Endothelial cell of umbilical vein (primary cell): ENCODE measurements at regions not wholly inside any gene's neighbourhood (a gene's known extent, or its start where the extent isn't known, plus 50 kb on each side); places are given as distances from the start of the nearest gene placed in this dataset.

Source experiments
- BruUV-seq: library from RNA; stranded (reverse); fragments of 400-500 nt; replicated peaks from 2 replicates; lab custom pipeline; 2021; lab: Mats Ljungman, UMichigan
- CTCF ChIA-PET: fragments of 300-600, 350-600 bp; sonication (Branson Sonifier 250); formaldehyde crosslinking; loops from one replicate; lab custom pipeline; 2021; ENCODE audit warnings: antibody characterized with exemption, inconsistent platforms; lab: Charles Lee
- POLR2A ChIA-PET: fragments of 300-600, 350-600 bp; sonication (Branson Sonifier 250); formaldehyde crosslinking; loops from one replicate; lab custom pipeline; 2021; ENCODE audit warnings: antibody characterized with exemption, inconsistent platforms; lab: Charles Lee
- DNase-seq: peaks from one replicate; pipeline ENCODE4 v3.0.0-alpha.2; 2011; ENCODE audit warnings: low read depth, low spot score
- FAIRE-seq: peaks from 2 replicates; lab custom pipeline; 2011; peaks lifted over from hg19 to GRCh38; lab: Jason Lieb, UNC
- H2AFZ ChIP-seq: 2 replicates; pipeline ENCODE4 v1.6.0; 2012; ENCODE audit warnings: low read depth, low read length, control low read depth, inconsistent platforms
- H3K27ac ChIP-seq: 2 replicates; pipeline ENCODE4 v1.5.1; 2011; ENCODE audit warnings: low read depth, mild to moderate bottlenecking, control low read depth, low read length, moderate library complexity; ENCODE audit not compliant: insufficient read depth
- H3K27me3 ChIP-seq, 2 experiments: 2 replicates each; pipeline versions ENCODE4 v1.6.0 to v1.6.1; 2011; ENCODE audit warnings: low read length in 2 of 2, mixed read lengths in 1 of 2; ENCODE audit not compliant: control insufficient read depth in 2 of 2, insufficient read depth in 2 of 2
- H3K36me3 ChIP-seq, 2 experiments: 2 replicates in 1 of 2; 3 replicates in 1 of 2; pipeline ENCODE4 v1.5.1; 2011; ENCODE audit warnings: low read length in 2 of 2, mild to moderate bottlenecking in 1 of 2, moderate library complexity in 1 of 2; ENCODE audit not compliant: control insufficient read depth in 2 of 2, insufficient read depth in 2 of 2; ENCODE audit errors: extremely low read depth in 1 of 2
- H3K4me1 ChIP-seq: 3 replicates; pipeline ENCODE4 v1.5.1; 2011; ENCODE audit warnings: mild to moderate bottlenecking, low read length; ENCODE audit not compliant: control insufficient read depth, insufficient read depth; ENCODE audit errors: extremely low read depth
- H3K4me2 ChIP-seq: 2 replicates; pipeline ENCODE4 v1.6.1; 2011; ENCODE audit warnings: low read length, control low read depth, mixed read lengths; ENCODE audit not compliant: insufficient read depth
- H3K4me3 ChIP-seq, 3 experiments: fragments of 200-600 bp in 1 of 3; sonication (generic), shearing (Covaris generic) in 1 of 3; replicated peaks in 1 of 3; 2 replicates each; pipeline ENCODE4 v1.5.1; 2011 to 2016; ENCODE audit warnings: control low read depth in 3 of 3, low read length in 3 of 3, mild to moderate bottlenecking in 2 of 3, inconsistent platforms in 1 of 3, low read depth in 1 of 3, moderate library complexity in 1 of 3; ENCODE audit not compliant: insufficient read depth in 1 of 3
- H3K79me2 ChIP-seq: 2 replicates; pipeline ENCODE4 v1.6.0; 2012; ENCODE audit warnings: low read length, inconsistent platforms; ENCODE audit not compliant: control insufficient read depth, insufficient read depth
- H3K9ac ChIP-seq: replicated peaks from 2 replicates; pipeline ENCODE3; 2011; ENCODE audit warnings: low read length, control low read depth; ENCODE audit not compliant: insufficient read depth; ENCODE audit errors: extremely low read depth
- H3K9me1 ChIP-seq: replicated peaks from 3 replicates; pipeline ENCODE4 v1.6.0; 2011; ENCODE audit warnings: mild to moderate bottlenecking, low read length; ENCODE audit not compliant: control insufficient read depth, insufficient read depth; ENCODE audit errors: extremely low read depth
- H3K9me3 ChIP-seq: replicated peaks from 2 replicates; pipeline ENCODE4 v1.5.1; 2012; ENCODE audit warnings: low read length, inconsistent platforms; ENCODE audit not compliant: control insufficient read depth, insufficient read depth
- H4K20me1 ChIP-seq: replicated peaks from 2 replicates; pipeline ENCODE3; 2011; ENCODE audit warnings: mild to moderate bottlenecking, low read length; ENCODE audit not compliant: control insufficient read depth, insufficient read depth; ENCODE audit errors: extremely low read depth
- EZH2 ChIP-seq: IDR thresholded peaks from 2 replicates; pipeline ENCODE4 v1.6.1; 2012; ENCODE audit warnings: borderline replicate concordance, low read depth, mild to moderate bottlenecking, moderate library complexity, low read length, inconsistent platforms; ENCODE audit not compliant: severe bottlenecking
- FOS ChIP-seq: IDR thresholded peaks from 2 replicates; pipeline ENCODE4 v1.6.1; 2011; ENCODE audit warnings: mild to moderate bottlenecking, low read length, moderate library complexity, borderline replicate concordance; ENCODE audit not compliant: insufficient read depth
- GATA2 ChIP-seq: IDR thresholded peaks from 2 replicates; pipeline ENCODE4 v1.7.0; 2011; ENCODE audit warnings: low read depth, mild to moderate bottlenecking, moderate library complexity, mixed read lengths, low read length; ENCODE audit not compliant: insufficient read length, insufficient read depth
- JUN ChIP-seq: IDR thresholded peaks from 2 replicates; pipeline ENCODE4 v1.6.1; 2011; ENCODE audit warnings: borderline replicate concordance, low read depth; ENCODE audit not compliant: insufficient read length, insufficient read depth
- MYC ChIP-seq: IDR thresholded peaks from one replicate; pipeline ENCODE4 v1.6.1; 2011; ENCODE audit warnings: mild to moderate bottlenecking, low read depth, low read length
- POLR2A ChIP-seq: IDR thresholded peaks from 2 replicates; pipeline ENCODE4 v1.6.1; 2012; ENCODE audit warnings: low read depth, mild to moderate bottlenecking, control low read depth, low read length
- POLR2AphosphoS5 ChIP-seq: IDR thresholded peaks from 2 replicates; pipeline ENCODE4 v1.6.1; 2012; ENCODE audit warnings: low read depth, mild to moderate bottlenecking, control low read depth, low read length, moderate library complexity; ENCODE audit not compliant: insufficient read depth
- dilution Hi-C: fragments of 300-500 bp; cut with MboI; formaldehyde crosslinking; loops from one replicate; pipeline ENCODE4 v1.15.0; 2019; ENCODE audit warnings: low sequenced_read_pairs; ENCODE audit not compliant: extremely low pct_ligation_motif_present
- intact Hi-C: fragments of 100-400 bp; cut with micrococcal nuclease; formaldehyde crosslinking; loops from one replicate; pipeline ENCODE4 v1.10.0; 2022
- TF ChIP-seq, protein P1 (sequence below), 2 donors: IDR thresholded peaks; 1 replicate in 1 of 2; 2 replicates in 1 of 2; pipeline ENCODE4 v1.5.1; 2011; ENCODE audit warnings: low read length in 2 of 2, mild to moderate bottlenecking in 2 of 2, moderate library complexity in 2 of 2, control low read depth in 1 of 2, inconsistent platforms in 1 of 2, low read depth in 1 of 2; ENCODE audit not compliant: insufficient read depth in 1 of 2; ENCODE audit errors: extremely low read depth in 1 of 2
- TF ChIP-seq, protein P2 (sequence below): IDR thresholded peaks from 2 replicates; pipeline ENCODE4 v1.6.1; 2011; ENCODE audit not compliant: insufficient read depth, insufficient read length

DNA sequence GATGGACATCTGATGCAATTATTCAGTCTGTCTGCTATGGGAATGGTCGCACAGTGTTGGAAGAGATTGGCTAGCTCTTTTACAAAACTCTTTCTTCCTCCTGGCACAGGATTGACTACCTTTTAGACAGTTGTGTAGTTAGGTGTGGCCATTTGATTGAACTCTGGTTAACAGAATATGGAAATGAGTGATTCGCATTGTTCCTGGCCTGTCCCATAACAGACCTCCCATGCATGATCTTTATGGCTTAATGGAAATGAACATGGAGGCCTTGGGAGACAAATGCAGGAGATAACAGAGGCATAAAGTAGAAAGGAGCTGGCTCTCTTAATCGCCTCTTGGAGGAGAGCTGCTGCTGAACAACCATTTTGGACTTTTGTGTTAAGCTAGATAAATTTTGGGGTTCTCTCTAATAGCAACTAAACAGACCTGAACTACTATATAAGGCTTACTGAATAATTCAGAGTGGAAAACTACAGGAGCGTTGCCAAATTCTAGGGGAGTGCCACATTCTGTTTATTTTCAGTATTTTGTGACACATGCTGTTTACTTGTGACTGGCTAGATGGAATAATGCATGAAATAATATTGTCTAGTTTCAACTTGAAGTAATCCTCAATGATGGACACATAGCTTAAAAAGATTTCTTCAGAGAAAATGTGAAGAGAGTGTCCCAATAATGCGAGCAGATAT is 357.7 kb upstream of the SGO1 start:
- BruUV-seq, result no TSS peak
- H3K9me1 ChIP-seq, result no peaks in the 10 kb centered on the region
- DNase-seq, result no peak
- POLR2A ChIA-PET, result no interaction called here
- H3K9ac ChIP-seq, result no peak overlapping the region
- no peak overlapping the region for H3K4me2 ChIP-seq
- peaks cover 2% of the 10 kb centered on the region for H3K4me1 ChIP-seq
- no peaks in the 10 kb centered on the region for H3K36me3 ChIP-seq
- H4K20me1 ChIP-seq, result no peaks in the 10 kb centered on the region
- FAIRE-seq, result no peak
- dilution Hi-C loops (no loop called here), intact Hi-C loops (no loop called here)
- no peaks in the 10 kb centered on the region for H3K27me3 ChIP-seq
- H2AFZ ChIP-seq, result no peak overlapping the region
- H3K4me3 ChIP-seq, result no peak overlapping the region
- CTCF ChIA-PET, result interaction anchor here (1.1 kb wide), 1 partner anchor 11 kb away, joined by 3 read pairs; no protein-coding TSS in a partner anchor
- no peaks in the 10 kb centered on the region for H3K9me3 ChIP-seq
- no peaks in the 10 kb centered on the region for H3K79me2 ChIP-seq
- H3K27ac ChIP-seq, result no peak overlapping the region
- TF ChIP-seq, protein P1, sequence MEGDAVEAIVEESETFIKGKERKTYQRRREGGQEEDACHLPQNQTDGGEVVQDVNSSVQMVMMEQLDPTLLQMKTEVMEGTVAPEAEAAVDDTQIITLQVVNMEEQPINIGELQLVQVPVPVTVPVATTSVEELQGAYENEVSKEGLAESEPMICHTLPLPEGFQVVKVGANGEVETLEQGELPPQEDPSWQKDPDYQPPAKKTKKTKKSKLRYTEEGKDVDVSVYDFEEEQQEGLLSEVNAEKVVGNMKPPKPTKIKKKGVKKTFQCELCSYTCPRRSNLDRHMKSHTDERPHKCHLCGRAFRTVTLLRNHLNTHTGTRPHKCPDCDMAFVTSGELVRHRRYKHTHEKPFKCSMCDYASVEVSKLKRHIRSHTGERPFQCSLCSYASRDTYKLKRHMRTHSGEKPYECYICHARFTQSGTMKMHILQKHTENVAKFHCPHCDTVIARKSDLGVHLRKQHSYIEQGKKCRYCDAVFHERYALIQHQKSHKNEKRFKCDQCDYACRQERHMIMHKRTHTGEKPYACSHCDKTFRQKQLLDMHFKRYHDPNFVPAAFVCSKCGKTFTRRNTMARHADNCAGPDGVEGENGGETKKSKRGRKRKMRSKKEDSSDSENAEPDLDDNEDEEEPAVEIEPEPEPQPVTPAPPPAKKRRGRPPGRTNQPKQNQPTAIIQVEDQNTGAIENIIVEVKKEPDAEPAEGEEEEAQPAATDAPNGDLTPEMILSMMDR (IDR thresholded peaks at IDR 0.05; ENCODE audit: extremely low read depth in 1 of 2, insufficient read depth in 1 of 2, low read depth in 1 of 2, low read length in 2 of 2), result no peak
- TF ChIP-seq FOS (no peak), EZH2 (no peak)

DNA sequence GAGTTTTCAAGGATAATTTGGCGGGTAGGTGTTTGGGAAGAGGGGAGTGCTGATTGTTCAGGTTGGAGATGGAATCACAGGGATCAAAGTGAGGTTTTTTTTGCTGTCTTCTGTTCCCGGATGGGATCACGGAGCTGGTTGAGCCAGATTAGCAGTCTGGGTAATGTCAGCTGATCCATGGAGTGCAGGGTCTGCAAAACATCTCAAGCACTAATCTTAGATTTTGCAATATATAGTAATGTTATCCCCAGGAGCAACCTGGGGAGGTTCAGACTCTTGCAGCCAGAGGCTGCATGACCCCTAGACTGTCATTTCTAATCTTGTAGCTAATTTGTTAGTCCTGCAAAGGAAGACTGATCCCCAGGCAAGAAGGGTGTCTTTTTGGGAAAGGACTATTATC is 354.1 kb upstream of the SGO1 start:
- no peak overlapping the region for H3K27ac ChIP-seq
- intact Hi-C loops (no loop called here), dilution Hi-C loops (no loop called here)
- no peaks in the 10 kb centered on the region for H3K27me3 ChIP-seq
- no peaks in the 10 kb centered on the region for H3K4me1 ChIP-seq
- no peaks in the 10 kb centered on the region for H3K36me3 ChIP-seq
- no peaks in the 10 kb centered on the region for H3K9me3 ChIP-seq
- CTCF ChIA-PET, result no interaction called here
- H3K4me2 ChIP-seq, result no peak overlapping the region
- FAIRE-seq, result no peak
- POLR2A ChIA-PET, result no interaction called here
- H3K4me3 ChIP-seq, result no peak overlapping the region
- H2AFZ ChIP-seq, result no peak overlapping the region
- H4K20me1 ChIP-seq, result no peaks in the 10 kb centered on the region
- BruUV-seq, result no TSS peak
- H3K9me1 ChIP-seq, result no peaks in the 10 kb centered on the region
- H3K9ac ChIP-seq, result no peak overlapping the region
- TF ChIP-seq EZH2 (no peak), POLR2A (no peak), GATA2 (no peak), MYC (no peak), FOS (no peak), POLR2AphosphoS5 (no peak), JUN (no peak)
- TF ChIP-seq, protein P1 (IDR thresholded peaks at IDR 0.05; ENCODE audit: extremely low read depth in 1 of 2, insufficient read depth in 1 of 2, low read depth in 1 of 2, low read length in 2 of 2), result no peak
- TF ChIP-seq, protein P2, sequence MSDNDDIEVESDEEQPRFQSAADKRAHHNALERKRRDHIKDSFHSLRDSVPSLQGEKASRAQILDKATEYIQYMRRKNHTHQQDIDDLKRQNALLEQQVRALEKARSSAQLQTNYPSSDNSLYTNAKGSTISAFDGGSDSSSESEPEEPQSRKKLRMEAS, result no peak
- DNase-seq, result no peak
- H3K79me2 ChIP-seq, result no peaks in the 10 kb centered on the region
